Thoracic aorta (tissue), 2 donors: ENCODE measurements at regions not wholly inside any gene's neighbourhood (a gene's known extent, or its start where the extent isn't known, plus 50 kb on each side); places are given as distances from the start of the nearest gene placed in this dataset.

ENCODE experiments used
- ATAC-seq: fragments of 150-250 bp; one replicate; pipeline ENCODE4 v1.8.0; 2017; ENCODE audit warnings: low read depth; ENCODE audit not compliant: insufficient number of reproducible peaks, low FRiP score
- DNase-seq: peaks from one replicate; pipeline ENCODE4 v3.0.0-alpha.2; 2020; ENCODE audit warnings: low spot score
- H3K27ac ChIP-seq, 2 donors: fragments of 200-600 bp; sonication (generic); 1 replicate in 1 of 2; 2 replicates in 1 of 2; pipeline ENCODE4 v1.5.1; 2016; ENCODE audit warnings: mild to moderate bottlenecking in 2 of 2, moderate library complexity in 2 of 2
- H3K27me3 ChIP-seq: fragments of 200-600 bp; sonication (generic); replicated peaks from 2 replicates; pipeline ENCODE4 v1.6.0; 2016; ENCODE audit warnings: mild to moderate bottlenecking; ENCODE audit not compliant: insufficient read depth
- H3K36me3 ChIP-seq: fragments of 200-600 bp; sonication (generic); one replicate; pipeline ENCODE4 v1.5.1; 2016
- H3K4me1 ChIP-seq, 2 donors: fragments of 200-600 bp; sonication (generic); 1 replicate in 1 of 2; 2 replicates in 1 of 2; pipeline versions ENCODE4 v1.5.1 to v1.6.0; 2016; ENCODE audit warnings: low read depth in 2 of 2, mild to moderate bottlenecking in 1 of 2; ENCODE audit not compliant: control insufficient read depth in 1 of 2
- H3K4me3 ChIP-seq: fragments of 200-600 bp; sonication (generic); 2 replicates; pipeline ENCODE4 v1.5.1; 2016; ENCODE audit warnings: mild to moderate bottlenecking
- H3K9me3 ChIP-seq: fragments of 200-600 bp; sonication (generic); 2 replicates; pipeline ENCODE4 v1.5.1; 2016
- TF ChIP-seq, protein P1 (sequence below): fragments of 200-600 bp; sonication (generic); IDR thresholded peaks from one replicate; pipeline ENCODE4 v1.5.1; 2019; ENCODE audit warnings: antibody characterized with exemption

DNA sequence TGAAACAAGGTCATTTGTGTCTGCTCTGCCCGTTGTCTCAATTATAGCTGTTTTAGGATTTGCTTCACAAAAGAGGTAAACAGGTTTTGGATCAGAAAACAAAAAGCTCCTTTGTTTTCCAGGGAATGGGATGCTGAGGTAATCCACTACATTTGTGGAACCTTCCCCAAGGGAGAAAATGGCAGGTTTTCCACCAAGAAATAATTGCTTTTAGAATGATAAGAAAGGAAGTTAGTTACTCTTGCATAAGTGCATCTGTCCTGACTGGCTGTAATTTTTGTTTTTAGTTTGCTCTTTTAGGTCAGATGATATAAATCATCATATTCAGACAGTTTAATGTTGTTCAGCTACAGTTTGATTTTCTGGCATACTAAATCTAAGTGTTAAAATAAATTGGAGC, 198.5 kb upstream of the COL8A1 start:
- Histone ChIP-seq H3K36me3 (no peaks in the 10 kb centered on the region), H3K27ac (no peak overlapping the region), H3K4me1 (peaks cover 5 to 7% of the 10 kb centered on the region in 2 donors), H3K4me3 (no peak overlapping the region), H3K27me3 (no peaks in the 10 kb centered on the region), H3K9me3 (peaks cover 3% of the 10 kb centered on the region)
- ATAC-seq (no peak), DNase-seq (no peak)
- TF ChIP-seq, protein P1, sequence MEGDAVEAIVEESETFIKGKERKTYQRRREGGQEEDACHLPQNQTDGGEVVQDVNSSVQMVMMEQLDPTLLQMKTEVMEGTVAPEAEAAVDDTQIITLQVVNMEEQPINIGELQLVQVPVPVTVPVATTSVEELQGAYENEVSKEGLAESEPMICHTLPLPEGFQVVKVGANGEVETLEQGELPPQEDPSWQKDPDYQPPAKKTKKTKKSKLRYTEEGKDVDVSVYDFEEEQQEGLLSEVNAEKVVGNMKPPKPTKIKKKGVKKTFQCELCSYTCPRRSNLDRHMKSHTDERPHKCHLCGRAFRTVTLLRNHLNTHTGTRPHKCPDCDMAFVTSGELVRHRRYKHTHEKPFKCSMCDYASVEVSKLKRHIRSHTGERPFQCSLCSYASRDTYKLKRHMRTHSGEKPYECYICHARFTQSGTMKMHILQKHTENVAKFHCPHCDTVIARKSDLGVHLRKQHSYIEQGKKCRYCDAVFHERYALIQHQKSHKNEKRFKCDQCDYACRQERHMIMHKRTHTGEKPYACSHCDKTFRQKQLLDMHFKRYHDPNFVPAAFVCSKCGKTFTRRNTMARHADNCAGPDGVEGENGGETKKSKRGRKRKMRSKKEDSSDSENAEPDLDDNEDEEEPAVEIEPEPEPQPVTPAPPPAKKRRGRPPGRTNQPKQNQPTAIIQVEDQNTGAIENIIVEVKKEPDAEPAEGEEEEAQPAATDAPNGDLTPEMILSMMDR, result no peak

DNA sequence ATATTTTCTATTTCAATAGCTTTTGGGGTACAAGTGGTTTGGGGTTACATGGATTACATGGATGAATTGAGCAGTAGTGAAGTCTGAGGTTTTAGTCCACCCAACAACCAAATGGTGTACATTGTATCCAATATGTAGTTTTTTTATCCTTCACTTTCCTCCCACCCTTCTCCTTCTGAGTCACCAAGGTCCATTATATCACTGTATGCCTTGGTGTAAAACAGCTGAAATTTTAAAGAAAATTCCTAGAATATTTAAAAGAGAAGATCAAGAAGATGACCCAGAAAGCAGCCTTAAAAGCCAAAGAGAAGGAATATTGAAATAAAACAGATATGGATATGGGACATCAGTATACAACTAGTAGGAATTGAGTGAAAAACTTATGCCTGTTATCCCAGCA, 204.2 kb upstream of the COL8A1 start:
- Histone ChIP-seq H3K36me3 (no peaks in the 10 kb centered on the region), H3K4me3 (no peak overlapping the region), H3K27ac (no peak overlapping the region), H3K9me3 (peaks cover 3% of the 10 kb centered on the region), H3K4me1 (peaks cover 9 to 18% of the 10 kb centered on the region in 2 donors), H3K27me3 (no peaks in the 10 kb centered on the region)
- ATAC-seq, result no peak
- DNase-seq, result no peak
- TF ChIP-seq, protein P1, result no peak

DNA sequence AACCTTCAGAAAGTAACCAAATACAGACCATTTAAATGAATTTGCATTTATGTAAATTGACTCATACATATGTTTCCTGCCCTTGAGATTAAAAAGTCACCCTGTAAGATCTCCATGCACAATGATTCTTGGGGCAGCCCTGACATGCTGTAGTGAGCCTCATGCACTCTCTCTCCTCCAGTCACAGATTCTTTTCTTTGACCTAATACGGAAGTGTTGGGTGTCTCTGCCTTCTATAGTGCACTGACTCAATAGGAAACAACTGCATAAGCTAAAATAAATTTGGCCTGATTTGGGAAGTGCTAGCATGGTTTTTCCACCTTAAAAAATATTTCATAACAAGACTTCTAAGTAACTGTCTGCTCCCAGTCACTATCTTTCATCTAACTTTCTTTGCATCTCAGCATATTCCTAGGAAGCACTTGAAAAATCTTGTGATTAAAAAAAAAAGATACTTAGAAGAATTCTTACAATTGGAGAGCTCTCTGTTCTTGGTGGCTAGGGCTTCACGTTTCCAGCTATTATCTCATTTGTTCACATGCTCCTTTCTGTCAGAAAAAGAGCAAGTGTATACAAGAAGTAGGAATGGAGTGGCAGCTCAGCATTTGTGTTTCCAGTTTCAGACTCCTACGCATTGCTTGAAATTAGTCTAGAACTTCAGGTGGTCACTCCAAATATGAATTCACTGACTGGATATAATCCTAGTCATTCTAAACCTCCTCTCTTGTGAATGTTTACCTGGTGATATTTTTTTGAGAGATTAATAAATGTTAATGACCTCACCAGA, 207.9 kb upstream of the COL8A1 start:
- no peak overlapping the region for H3K4me3 ChIP-seq
- no peaks in the 10 kb centered on the region for H3K27me3 ChIP-seq
- H3K4me1 ChIP-seq, result peaks cover 9 to 18% of the 10 kb centered on the region in 2 donors
- no peak for ATAC-seq
- H3K36me3 ChIP-seq, result no peaks in the 10 kb centered on the region
- H3K9me3 ChIP-seq, result no peaks in the 10 kb centered on the region
- TF ChIP-seq, protein P1, result no peak
- DNase-seq, result no peak
- H3K27ac ChIP-seq, result peak overlapping the region in 1 of 2 donors; percentile 16

DNA sequence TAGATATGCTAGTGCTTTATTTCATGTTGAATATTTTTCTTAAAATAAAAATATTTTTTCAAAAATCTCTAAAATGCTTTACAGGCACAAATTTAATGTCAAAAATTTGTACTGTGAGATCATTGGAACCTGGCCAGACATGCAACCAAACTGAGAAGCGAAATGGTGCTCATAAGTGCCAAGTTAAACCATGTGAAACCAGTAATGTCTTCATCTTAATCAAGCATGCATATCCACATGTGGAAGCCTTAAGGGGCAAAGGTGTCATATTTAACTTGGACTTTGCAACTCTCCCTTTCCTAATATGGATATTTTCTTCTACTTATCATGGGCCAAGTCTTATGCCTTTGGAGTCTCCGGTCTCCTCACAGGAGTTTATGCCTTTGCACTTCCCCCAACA, 208.9 kb upstream of the COL8A1 start:
- H3K4me3 ChIP-seq, result no peak overlapping the region
- ATAC-seq (no peak), DNase-seq (no peak)
- peaks cover 9 to 18% of the 10 kb centered on the region in 2 donors for H3K4me1 ChIP-seq
- H3K27ac ChIP-seq, result peak overlapping the region in 1 of 2 donors; percentile 49
- H3K36me3 ChIP-seq, result no peaks in the 10 kb centered on the region
- TF ChIP-seq, protein P1, result no peak
- no peaks in the 10 kb centered on the region for H3K9me3 ChIP-seq
- no peaks in the 10 kb centered on the region for H3K27me3 ChIP-seq

DNA sequence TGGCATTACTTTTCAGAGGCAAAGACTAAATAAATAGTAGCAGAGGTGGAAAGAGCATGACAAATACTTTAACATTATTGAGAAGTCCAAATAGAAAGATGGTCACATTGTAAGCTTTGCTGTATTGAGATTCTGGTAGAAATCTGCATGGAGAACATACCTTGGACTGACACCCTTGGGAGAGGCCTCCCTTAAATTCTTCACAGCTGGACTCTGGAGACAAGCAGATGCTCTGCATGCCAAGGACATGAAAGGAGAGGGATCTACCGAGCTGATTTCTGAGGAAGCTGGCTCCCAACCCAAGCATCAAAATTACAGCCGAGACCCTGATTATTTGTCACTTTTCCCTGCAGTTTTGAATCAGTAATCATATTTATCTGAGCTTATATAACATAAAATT, 212.5 kb upstream of the COL8A1 start:
- no peaks in the 10 kb centered on the region for H3K27me3 ChIP-seq
- DNase-seq, result no peak
- H3K36me3 ChIP-seq, result no peaks in the 10 kb centered on the region
- H3K27ac ChIP-seq, result no peak overlapping the region
- peaks cover 9 to 15% of the 10 kb centered on the region in 2 donors for H3K4me1 ChIP-seq
- TF ChIP-seq, protein P1, result no peak
- no peaks in the 10 kb centered on the region for H3K9me3 ChIP-seq
- ATAC-seq, result no peak
- no peak overlapping the region for H3K4me3 ChIP-seq
